Renal cortex interstitium (tissue), 11 donors: ENCODE measurements at regions not wholly inside any gene's neighbourhood (a gene's known extent, or its start where the extent isn't known, plus 50 kb on each side); places are given as distances from the start of the nearest gene placed in this dataset.
A peak's percentile ranks its signal among the peaks of the same experiment; 100 is the strongest.

Experiments
- DNase-seq, 11 donors: peaks; one replicate each; pipeline ENCODE4 v3.0.0-alpha.2; 2013; ENCODE audit warnings: low read depth in 9 of 11, low spot score in 4 of 11; ENCODE audit errors: extremely low read depth in 1 of 11

DNA sequence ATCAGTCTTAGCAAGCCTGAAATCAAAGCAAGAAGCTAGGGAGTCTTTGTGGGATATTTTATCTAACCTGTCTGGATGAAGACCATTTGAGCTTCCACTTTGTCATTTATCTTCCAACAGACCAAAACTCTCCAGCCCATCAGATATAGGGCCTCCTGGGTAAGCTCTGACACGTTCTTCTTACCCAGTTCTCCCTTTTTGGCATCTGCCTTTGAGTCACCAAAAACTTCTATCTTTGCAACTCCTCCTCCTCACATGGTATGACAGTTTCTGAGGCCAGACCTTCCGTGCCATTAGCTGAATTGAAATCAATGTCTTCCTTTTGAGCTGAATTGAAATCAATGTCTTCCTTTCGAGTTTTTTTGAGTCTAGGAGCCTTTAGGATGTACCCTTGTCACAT is 156.6 kb upstream of the SPRY4 start:
- DNase-seq: no peak

DNA sequence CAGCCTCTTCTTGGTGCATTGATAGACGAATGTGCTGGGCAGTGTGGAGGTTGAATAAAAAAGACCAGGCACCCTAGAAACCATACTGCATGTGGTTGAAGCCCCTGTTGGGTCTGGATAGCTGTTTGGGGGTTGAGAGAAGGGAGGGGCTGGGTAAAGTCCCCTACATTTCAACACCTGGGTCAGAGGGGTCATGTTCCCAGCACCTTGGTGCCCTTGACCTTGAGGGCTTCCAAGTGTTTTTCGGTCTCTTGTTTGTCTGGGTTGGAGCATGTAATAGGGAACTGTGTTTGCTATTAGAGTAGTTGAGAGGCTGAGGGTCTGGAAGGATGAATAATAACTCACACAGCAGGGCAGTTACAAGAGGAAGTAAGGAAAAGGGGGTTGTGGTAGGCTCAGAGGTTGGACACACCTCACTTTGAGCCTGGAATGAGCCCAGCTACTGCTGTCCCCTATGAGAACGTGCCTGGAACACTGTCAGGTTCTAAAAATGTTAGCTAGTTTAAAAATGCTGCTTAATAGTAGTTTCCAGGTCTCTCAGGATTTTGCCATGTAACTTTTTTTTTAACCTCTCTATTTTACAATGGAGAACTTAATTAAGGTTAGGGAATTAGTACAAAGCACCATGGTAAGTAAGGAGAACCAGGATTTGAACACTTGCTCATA is 155.2 kb upstream of the SPRY4 start:
- DNase-seq: no peak

DNA sequence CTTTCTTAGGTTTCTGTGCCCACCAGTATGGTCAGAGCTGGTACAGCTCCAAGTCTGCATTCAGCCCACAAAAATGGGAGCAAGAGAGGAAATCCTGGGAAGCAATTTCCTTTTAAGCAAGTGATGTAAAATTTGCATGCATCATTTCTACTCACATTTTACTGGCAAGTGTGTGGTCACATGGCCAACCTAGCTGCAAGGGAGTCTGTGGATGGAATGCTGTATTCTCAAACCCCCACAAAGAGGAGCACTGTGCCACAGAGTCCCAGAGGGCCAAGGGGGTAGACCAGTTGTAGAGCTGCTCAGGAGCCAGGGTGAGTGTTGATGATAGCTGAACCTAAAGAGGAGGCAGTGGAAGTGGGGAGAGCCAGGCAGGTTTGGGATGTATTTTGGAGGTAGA is 154.3 kb upstream of the SPRY4 start:
- no peak for DNase-seq

GRCh38 chr5:142478113-142478512 is 153.3 kb upstream of the SPRY4 start:
- DNase-seq: no peak

- DNase-seq: no peak
Observed at GRCh38 chr5:142475102-142475513, 150.3 kb upstream of the SPRY4 start.

DNA sequence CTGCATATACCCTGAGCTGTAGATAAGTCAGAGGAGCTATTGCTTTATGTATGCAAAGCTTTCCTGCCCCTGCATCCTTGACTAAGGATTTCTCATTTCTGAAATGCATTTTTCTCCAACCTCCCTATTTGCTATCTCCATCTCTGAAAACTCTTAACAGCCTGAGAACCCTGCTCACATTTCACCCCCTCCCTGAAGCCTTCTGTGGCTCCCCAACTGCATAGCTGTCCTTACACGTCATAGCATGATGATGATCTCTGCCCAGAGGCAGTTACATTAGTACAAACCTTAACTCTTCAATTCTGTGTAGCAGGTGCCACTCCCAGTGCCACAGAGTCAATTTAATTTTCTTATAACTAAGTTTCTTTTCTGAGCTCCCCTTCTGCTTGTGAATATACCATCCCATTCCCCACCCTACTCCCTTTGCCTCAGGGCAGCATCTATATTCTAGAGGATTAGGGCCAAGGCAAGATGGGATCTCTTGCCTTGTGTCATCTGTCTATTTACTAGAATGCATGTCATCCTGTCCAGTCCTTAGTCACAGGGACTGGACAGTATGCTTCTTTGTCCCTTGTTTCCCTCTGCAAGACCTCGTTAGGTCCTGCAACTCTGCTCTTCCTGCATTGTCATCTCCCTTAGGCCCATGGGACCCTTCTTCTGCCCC is 149.7 kb upstream of the SPRY4 start:
- DNase-seq: no peak

DNA sequence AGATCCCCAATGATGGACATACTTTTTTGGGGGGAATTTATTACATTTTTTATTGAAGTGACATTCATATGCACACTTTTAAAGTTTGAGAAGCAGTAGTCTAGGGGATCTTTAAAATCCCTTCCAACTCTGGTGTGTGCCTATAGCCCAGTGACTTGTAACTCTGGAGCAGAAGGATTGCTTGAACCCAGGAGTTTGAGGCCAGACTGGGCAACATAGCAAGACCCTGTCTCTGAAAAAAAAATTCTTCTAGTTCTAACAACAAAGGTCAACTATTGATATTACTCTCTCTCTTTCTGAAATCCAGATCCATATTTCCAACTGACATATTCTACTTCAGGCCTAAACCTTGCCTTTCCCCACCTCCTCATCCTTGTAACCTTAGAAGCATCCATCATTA is 148.2 kb upstream of the SPRY4 start:
- DNase-seq: no peak

GRCh38 chr5:142472306-142472951 is 147.6 kb upstream of the SPRY4 start:
- DNase-seq: no peak

DNA sequence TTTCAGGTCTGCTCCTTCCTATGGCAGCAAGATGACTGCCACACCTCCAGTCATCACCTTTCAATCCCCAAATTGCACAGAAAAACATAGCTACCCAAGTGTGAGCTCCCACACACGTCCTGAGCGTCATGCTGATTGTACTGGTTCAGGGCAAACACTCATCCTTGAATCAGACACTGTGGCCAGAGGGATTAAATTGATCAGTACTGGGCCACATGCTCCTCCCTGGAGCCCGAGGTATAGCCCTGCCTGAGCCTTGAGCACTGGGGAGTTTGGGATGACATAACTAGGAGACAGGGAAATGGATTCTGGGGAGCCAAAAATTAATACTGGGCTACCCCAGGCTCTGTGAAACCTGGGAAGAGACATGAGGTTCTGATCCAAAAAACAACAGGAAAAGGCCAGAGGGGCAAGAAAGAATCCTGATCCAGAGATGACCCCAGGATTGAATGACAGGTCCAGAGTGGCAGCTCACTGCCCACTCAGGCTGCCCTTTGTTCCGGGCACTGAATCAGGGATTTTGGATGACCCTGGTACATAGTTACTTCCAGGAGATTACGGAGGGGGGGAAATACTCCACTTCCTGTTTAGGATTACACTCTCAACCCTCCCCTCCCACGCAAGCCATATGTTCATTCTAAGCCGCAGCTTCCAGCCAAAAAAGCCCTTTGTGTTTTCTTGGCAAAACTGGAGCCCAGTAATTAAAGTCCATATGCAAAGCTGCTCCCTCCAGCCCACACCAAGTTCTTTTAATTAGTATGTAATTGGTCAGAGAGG is 141.6 kb upstream of the SPRY4 start:
- DNase-seq: peak in 6 of 11 donors; percentile 28 to 54 (median 48)

DNA sequence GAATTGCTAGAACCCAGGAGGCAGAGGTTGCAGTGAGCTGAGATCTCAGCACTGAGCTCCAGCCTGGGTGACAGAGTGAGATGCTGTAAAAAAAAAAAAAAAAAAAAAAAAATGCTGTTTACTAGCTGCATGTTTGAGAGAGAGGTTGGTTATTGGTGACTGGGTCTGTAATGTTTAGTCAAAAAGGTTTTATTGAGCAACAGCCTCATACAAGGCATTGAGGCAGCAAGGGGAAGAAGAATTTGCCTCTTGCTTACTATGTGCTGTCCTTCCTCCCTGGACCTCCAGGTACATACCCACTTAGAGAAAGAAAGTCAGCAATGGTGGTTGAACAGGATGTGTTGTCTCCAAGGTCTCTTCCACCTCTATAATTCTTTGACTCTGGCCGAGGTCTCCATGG is 140.7 kb upstream of the SPRY4 start:
- DNase-seq: no peak

DNA sequence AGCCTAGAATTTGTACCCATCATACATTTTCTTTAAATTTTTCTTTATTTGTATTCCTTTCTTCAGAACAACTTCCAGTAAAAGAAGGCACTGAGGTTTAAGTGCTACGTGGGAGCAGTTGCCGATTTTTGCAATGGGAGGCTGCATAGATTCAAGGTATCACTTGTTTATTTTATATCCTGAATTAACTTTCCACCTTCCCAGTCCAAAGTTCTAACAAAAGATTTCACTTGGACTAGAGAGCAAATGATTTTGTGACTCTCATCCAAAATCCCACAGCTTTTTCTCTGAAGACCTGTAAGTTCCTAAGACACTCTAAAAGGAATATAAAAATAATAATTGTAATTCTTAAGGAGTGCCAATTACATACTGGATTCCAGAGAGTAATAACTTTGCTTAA is 139.1 kb upstream of the SPRY4 start:
- no peak for DNase-seq

DNA sequence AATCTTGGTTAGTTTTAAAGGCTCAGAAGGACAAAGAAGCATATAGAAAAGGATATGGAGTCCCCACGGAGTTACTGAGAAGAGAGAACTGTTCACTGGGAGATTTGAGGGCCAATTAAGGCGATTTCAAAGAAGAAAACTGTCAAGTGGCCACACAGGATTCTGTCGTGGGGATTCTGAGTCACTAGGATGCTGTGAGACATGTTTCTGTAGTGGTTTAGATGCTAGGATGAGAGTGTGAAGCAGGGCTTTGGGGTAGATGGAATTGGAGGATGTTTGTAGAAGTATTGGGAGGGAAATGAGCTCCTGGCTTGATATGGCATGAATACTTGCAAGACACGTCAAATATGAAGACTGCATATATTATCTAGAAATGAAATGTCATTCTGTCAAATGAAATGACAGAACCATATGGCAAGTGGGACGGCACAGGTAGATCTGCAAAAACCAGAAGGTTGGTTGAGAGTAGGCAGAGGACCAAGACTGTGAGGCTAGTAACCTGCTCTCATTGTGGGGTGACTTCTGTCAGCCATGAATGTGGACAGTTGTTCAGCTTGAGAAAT is 136.3 kb upstream of the SPRY4 start:
- DNase-seq: no peak

DNA sequence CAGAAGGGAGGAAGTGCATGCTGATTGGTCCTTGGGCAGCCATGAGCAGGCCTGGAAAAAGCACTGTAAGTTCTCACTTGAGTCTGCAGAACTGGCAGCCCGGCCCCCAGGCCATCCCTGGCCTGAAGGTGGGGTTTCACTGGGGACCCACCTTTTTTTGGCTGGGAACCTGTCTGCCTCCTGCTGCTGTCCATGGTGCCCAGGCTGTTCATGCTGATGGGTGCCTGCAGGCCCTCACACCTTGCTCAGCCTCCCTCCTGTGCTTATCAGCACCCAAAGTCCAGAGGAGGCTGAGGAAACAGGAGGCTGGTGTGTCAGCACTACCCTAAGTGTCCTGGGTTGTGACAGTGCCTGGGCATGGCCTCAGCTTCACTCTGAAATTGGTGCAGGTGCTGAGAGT is 134.4 kb upstream of the SPRY4 start:
- no peak for DNase-seq

GRCh38 chr5:142455856-142456255 is 131.0 kb upstream of the SPRY4 start:
- no peak for DNase-seq

DNA sequence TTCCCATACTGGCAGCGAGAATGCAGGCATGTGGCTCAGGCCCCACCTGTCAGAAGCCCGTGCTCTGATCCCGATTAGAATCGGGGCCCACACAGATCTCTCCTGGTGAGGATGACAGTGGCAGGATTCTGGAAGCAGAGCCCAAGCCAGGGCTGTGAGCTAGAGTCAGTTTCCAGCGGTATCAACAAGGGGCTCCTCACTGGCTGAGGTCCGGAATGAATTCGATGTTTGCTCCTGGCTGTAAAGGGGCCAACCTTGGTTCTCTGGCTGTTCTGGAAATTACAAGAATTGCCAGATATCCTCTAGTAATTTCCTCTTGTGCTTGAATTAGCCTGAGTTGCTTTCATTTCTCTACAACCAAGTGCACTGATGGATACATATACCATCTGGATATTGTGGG is 129.1 kb upstream of the SPRY4 start:
- no peak for DNase-seq

DNA sequence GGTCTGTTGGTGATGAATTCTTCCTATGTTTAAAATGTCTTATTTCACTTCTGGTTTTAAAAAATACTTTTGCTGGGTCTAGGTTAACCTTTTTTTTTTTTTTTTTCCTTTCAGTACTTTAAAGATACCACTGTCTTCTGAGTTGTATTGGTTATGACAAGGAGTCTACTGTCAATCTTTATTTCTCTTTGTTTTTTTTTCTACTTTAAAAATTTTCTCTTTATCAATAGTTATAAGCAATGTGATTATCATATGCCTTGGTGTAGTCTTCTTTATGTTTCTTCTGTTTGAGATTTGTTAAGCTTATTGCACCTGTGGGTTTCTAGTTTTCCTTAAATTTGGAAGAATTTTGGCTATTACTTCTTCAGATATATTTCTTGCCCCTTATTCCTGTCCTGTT is 125.6 kb upstream of the SPRY4 start:
- no peak for DNase-seq

DNA sequence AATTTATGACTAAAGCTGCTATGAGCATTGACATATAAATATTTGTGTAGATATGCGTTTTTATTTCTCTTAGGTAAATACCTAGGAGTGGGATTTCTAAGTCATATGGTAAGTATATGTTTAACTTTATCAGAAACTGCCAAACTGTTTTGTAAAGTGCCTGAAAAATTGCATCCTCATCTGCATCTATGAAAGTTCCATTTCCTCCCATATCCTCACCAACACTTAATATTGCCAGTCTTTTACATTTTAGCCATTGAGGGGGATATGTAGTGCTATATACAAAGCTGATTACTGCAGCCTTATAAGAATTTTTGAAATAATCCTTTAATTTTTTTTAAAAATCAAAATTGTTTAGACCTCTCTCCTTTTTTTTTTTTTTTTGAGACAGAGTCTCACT is 123.1 kb upstream of the SPRY4 start:
- DNase-seq: no peak

DNA sequence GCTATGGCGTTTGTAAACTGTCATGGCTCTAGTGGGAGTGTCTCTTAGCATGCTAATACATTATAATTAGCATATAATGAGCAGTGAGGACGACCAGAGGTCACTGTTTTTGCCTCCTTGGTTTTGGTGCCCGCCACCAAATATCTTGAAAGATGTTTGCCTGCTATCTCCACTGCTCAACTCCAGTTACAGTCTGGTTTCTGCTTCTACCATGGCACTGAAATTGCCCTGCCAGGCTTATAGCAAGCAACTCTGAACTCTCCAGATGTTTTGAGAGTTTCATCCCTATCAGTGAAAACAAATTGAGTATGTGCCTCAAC is 122.1 kb upstream of the SPRY4 start:
- no peak for DNase-seq

- peak in 2 of 11 donors; percentile 43 to 56 for DNase-seq
Observed at GRCh38 chr5:142446131-142446959, 121.5 kb upstream of the SPRY4 start.
